Endothelial cell of umbilical vein (primary cell): ENCODE measurements at regions not wholly inside any gene's neighbourhood (a gene's known extent, or its start where the extent isn't known, plus 50 kb on each side); places are given as distances from the start of the nearest gene placed in this dataset.

Source experiments
- BruUV-seq: library from RNA; stranded (reverse); fragments of 400-500 nt; replicated peaks from 2 replicates; lab custom pipeline; 2021; lab: Mats Ljungman, UMichigan
- CTCF ChIA-PET: fragments of 300-600, 350-600 bp; sonication (Branson Sonifier 250); formaldehyde crosslinking; loops from one replicate; lab custom pipeline; 2021; ENCODE audit warnings: antibody characterized with exemption, inconsistent platforms; lab: Charles Lee
- POLR2A ChIA-PET: fragments of 300-600, 350-600 bp; sonication (Branson Sonifier 250); formaldehyde crosslinking; loops from one replicate; lab custom pipeline; 2021; ENCODE audit warnings: antibody characterized with exemption, inconsistent platforms; lab: Charles Lee
- DNase-seq: peaks from one replicate; pipeline ENCODE4 v3.0.0-alpha.2; 2011; ENCODE audit warnings: low read depth, low spot score
- FAIRE-seq: peaks from 2 replicates; lab custom pipeline; 2011; peaks lifted over from hg19 to GRCh38; lab: Jason Lieb, UNC
- H2AFZ ChIP-seq: 2 replicates; pipeline ENCODE4 v1.6.0; 2012; ENCODE audit warnings: low read depth, low read length, control low read depth, inconsistent platforms
- H3K27ac ChIP-seq: 2 replicates; pipeline ENCODE4 v1.5.1; 2011; ENCODE audit warnings: low read depth, mild to moderate bottlenecking, control low read depth, low read length, moderate library complexity; ENCODE audit not compliant: insufficient read depth
- H3K27me3 ChIP-seq, 2 experiments: 2 replicates each; pipeline versions ENCODE4 v1.6.0 to v1.6.1; 2011; ENCODE audit warnings: low read length in 2 of 2, mixed read lengths in 1 of 2; ENCODE audit not compliant: control insufficient read depth in 2 of 2, insufficient read depth in 2 of 2
- H3K36me3 ChIP-seq, 2 experiments: 2 replicates in 1 of 2; 3 replicates in 1 of 2; pipeline ENCODE4 v1.5.1; 2011; ENCODE audit warnings: low read length in 2 of 2, mild to moderate bottlenecking in 1 of 2, moderate library complexity in 1 of 2; ENCODE audit not compliant: control insufficient read depth in 2 of 2, insufficient read depth in 2 of 2; ENCODE audit errors: extremely low read depth in 1 of 2
- H3K4me1 ChIP-seq: 3 replicates; pipeline ENCODE4 v1.5.1; 2011; ENCODE audit warnings: mild to moderate bottlenecking, low read length; ENCODE audit not compliant: control insufficient read depth, insufficient read depth; ENCODE audit errors: extremely low read depth
- H3K4me2 ChIP-seq: 2 replicates; pipeline ENCODE4 v1.6.1; 2011; ENCODE audit warnings: low read length, control low read depth, mixed read lengths; ENCODE audit not compliant: insufficient read depth
- H3K4me3 ChIP-seq, 3 experiments: fragments of 200-600 bp in 1 of 3; sonication (generic), shearing (Covaris generic) in 1 of 3; replicated peaks in 1 of 3; 2 replicates each; pipeline ENCODE4 v1.5.1; 2011 to 2016; ENCODE audit warnings: control low read depth in 3 of 3, low read length in 3 of 3, mild to moderate bottlenecking in 2 of 3, inconsistent platforms in 1 of 3, low read depth in 1 of 3, moderate library complexity in 1 of 3; ENCODE audit not compliant: insufficient read depth in 1 of 3
- H3K79me2 ChIP-seq: 2 replicates; pipeline ENCODE4 v1.6.0; 2012; ENCODE audit warnings: low read length, inconsistent platforms; ENCODE audit not compliant: control insufficient read depth, insufficient read depth
- H3K9ac ChIP-seq: replicated peaks from 2 replicates; pipeline ENCODE3; 2011; ENCODE audit warnings: low read length, control low read depth; ENCODE audit not compliant: insufficient read depth; ENCODE audit errors: extremely low read depth
- H3K9me1 ChIP-seq: replicated peaks from 3 replicates; pipeline ENCODE4 v1.6.0; 2011; ENCODE audit warnings: mild to moderate bottlenecking, low read length; ENCODE audit not compliant: control insufficient read depth, insufficient read depth; ENCODE audit errors: extremely low read depth
- H3K9me3 ChIP-seq: replicated peaks from 2 replicates; pipeline ENCODE4 v1.5.1; 2012; ENCODE audit warnings: low read length, inconsistent platforms; ENCODE audit not compliant: control insufficient read depth, insufficient read depth
- H4K20me1 ChIP-seq: replicated peaks from 2 replicates; pipeline ENCODE3; 2011; ENCODE audit warnings: mild to moderate bottlenecking, low read length; ENCODE audit not compliant: control insufficient read depth, insufficient read depth; ENCODE audit errors: extremely low read depth
- CTCF ChIP-seq, 2 donors: IDR thresholded peaks; 1 replicate in 1 of 2; 2 replicates in 1 of 2; pipeline ENCODE4 v1.5.1; 2011; ENCODE audit warnings: low read length in 2 of 2, mild to moderate bottlenecking in 2 of 2, moderate library complexity in 2 of 2, control low read depth in 1 of 2, inconsistent platforms in 1 of 2, low read depth in 1 of 2; ENCODE audit not compliant: insufficient read depth in 1 of 2; ENCODE audit errors: extremely low read depth in 1 of 2
- EZH2 ChIP-seq: IDR thresholded peaks from 2 replicates; pipeline ENCODE4 v1.6.1; 2012; ENCODE audit warnings: borderline replicate concordance, low read depth, mild to moderate bottlenecking, moderate library complexity, low read length, inconsistent platforms; ENCODE audit not compliant: severe bottlenecking
- FOS ChIP-seq: IDR thresholded peaks from 2 replicates; pipeline ENCODE4 v1.6.1; 2011; ENCODE audit warnings: mild to moderate bottlenecking, low read length, moderate library complexity, borderline replicate concordance; ENCODE audit not compliant: insufficient read depth
- GATA2 ChIP-seq: IDR thresholded peaks from 2 replicates; pipeline ENCODE4 v1.7.0; 2011; ENCODE audit warnings: low read depth, mild to moderate bottlenecking, moderate library complexity, mixed read lengths, low read length; ENCODE audit not compliant: insufficient read length, insufficient read depth
- JUN ChIP-seq: IDR thresholded peaks from 2 replicates; pipeline ENCODE4 v1.6.1; 2011; ENCODE audit warnings: borderline replicate concordance, low read depth; ENCODE audit not compliant: insufficient read length, insufficient read depth
- MAX ChIP-seq: IDR thresholded peaks from 2 replicates; pipeline ENCODE4 v1.6.1; 2011; ENCODE audit not compliant: insufficient read depth, insufficient read length
- MYC ChIP-seq: IDR thresholded peaks from one replicate; pipeline ENCODE4 v1.6.1; 2011; ENCODE audit warnings: mild to moderate bottlenecking, low read depth, low read length
- POLR2A ChIP-seq: IDR thresholded peaks from 2 replicates; pipeline ENCODE4 v1.6.1; 2012; ENCODE audit warnings: low read depth, mild to moderate bottlenecking, control low read depth, low read length
- POLR2AphosphoS5 ChIP-seq: IDR thresholded peaks from 2 replicates; pipeline ENCODE4 v1.6.1; 2012; ENCODE audit warnings: low read depth, mild to moderate bottlenecking, control low read depth, low read length, moderate library complexity; ENCODE audit not compliant: insufficient read depth
- dilution Hi-C: fragments of 300-500 bp; cut with MboI; formaldehyde crosslinking; loops from one replicate; pipeline ENCODE4 v1.15.0; 2019; ENCODE audit warnings: low sequenced_read_pairs; ENCODE audit not compliant: extremely low pct_ligation_motif_present
- intact Hi-C: fragments of 100-400 bp; cut with micrococcal nuclease; formaldehyde crosslinking; loops from one replicate; pipeline ENCODE4 v1.10.0; 2022

- Histone ChIP-seq H3K4me2 (no peak overlapping the region), H2AFZ (no peak overlapping the region), H3K79me2 (no peaks in the 10 kb centered on the region), H3K4me1 (no peaks in the 10 kb centered on the region), H3K9me3 (no peaks in the 10 kb centered on the region), H3K4me3 (no peak overlapping the region), H3K27me3 (no peaks in the 10 kb centered on the region), H4K20me1 (no peaks in the 10 kb centered on the region), H3K27ac (no peak overlapping the region), H3K9me1 (no peaks in the 10 kb centered on the region), H3K36me3 (no peaks in the 10 kb centered on the region), H3K9ac (no peak overlapping the region)
- DNase-seq (no peak), FAIRE-seq (no peak)
- intact Hi-C loops = no loop called here
- ChIA-PET POLR2A (no interaction called here), CTCF (no interaction called here)
- dilution Hi-C loops = no loop called here
- TF ChIP-seq MYC (no peak), GATA2 (no peak), FOS (no peak), CTCF (IDR thresholded peaks at IDR 0.05; ENCODE audit: extremely low read depth in 1 of 2, insufficient read depth in 1 of 2, low read depth in 1 of 2, low read length in 2 of 2) (no peak), POLR2AphosphoS5 (no peak), POLR2A (no peak), MAX (no peak), EZH2 (no peak), JUN (no peak)
- BruUV-seq = no TSS peak
These were observed 802.6 kb downstream of the PLA2G4A start for GRCh38 chr1:187631381-187631675.
